Lung (tissue), 11 donors: ENCODE measurements at regions not wholly inside any gene's neighbourhood (a gene's known extent, or its start where the extent isn't known, plus 50 kb on each side); places are given as distances from the start of the nearest gene placed in this dataset.
"Not testable (repeated sequence)": the region's sequence is repeated elsewhere in the genome, so short reads cannot be mapped to it uniquely, and the experiment has no call there.

Experiments
- ATAC-seq: fragments of 200-7000 bp; cut with Tn5 transposase; one replicate; pipeline ENCODE4 v1.9.1; 2020; ENCODE audit warnings: moderate number of reproducible peaks; ENCODE audit not compliant: insufficient read depth, low FRiP score
- DNase-seq, 3 donors: peaks; one replicate each; pipeline ENCODE4 v3.0.0-alpha.2; 2013 to 2017
- H3K27ac ChIP-seq, 2 donors: one replicate each; pipeline ENCODE4 v1.5.1; 2013; ENCODE audit warnings: mild to moderate bottlenecking in 2 of 2, moderate library complexity in 2 of 2, control low read depth in 1 of 2, inconsistent platforms in 1 of 2, low read depth in 1 of 2, low read length in 1 of 2
- H3K27me3 ChIP-seq, 3 donors: one replicate each; pipeline ENCODE4 v1.5.1; 2013; ENCODE audit warnings: low read length in 2 of 3; ENCODE audit not compliant: control insufficient read depth in 3 of 3, insufficient read depth in 3 of 3
- H3K36me3 ChIP-seq, 4 donors: one replicate each; pipeline ENCODE4 v1.5.1; 2013; ENCODE audit warnings: low read length in 4 of 4, mild to moderate bottlenecking in 1 of 4, moderate library complexity in 1 of 4; ENCODE audit not compliant: control insufficient read depth in 4 of 4, insufficient read depth in 4 of 4
- H3K4me1 ChIP-seq, 5 donors: one replicate each; pipeline ENCODE4 v1.5.1; 2013; ENCODE audit warnings: low read length in 5 of 5, mild to moderate bottlenecking in 2 of 5, moderate library complexity in 1 of 5; ENCODE audit not compliant: control insufficient read depth in 5 of 5, insufficient read depth in 5 of 5
- H3K4me3 ChIP-seq: one replicate; pipeline ENCODE4 v1.5.1; 2013; ENCODE audit warnings: mild to moderate bottlenecking, control low read depth, moderate library complexity
- H3K9ac ChIP-seq, 2 donors: one replicate each; pipeline ENCODE4 v1.5.1; 2013; ENCODE audit warnings: low read length in 2 of 2, control low read depth in 1 of 2; ENCODE audit not compliant: insufficient read depth in 1 of 2
- H3K9me3 ChIP-seq, 4 donors: one replicate each; pipeline ENCODE4 v1.5.1; 2013; ENCODE audit warnings: low read length in 3 of 4, mild to moderate bottlenecking in 1 of 4, moderate library complexity in 1 of 4; ENCODE audit not compliant: control insufficient read depth in 4 of 4, insufficient read depth in 3 of 4
- WGBS, 2 donors: extraction: QIAGEN DNeasy Blood & Tissue Kit; methylation state at CpG; one replicate each; pipeline ENCODE4 v1.1.7; 2013; 5-methylcytosine and 5-hydroxymethylcytosine counted together
- TF ChIP-seq, protein P1 (sequence below): IDR thresholded peaks from 2 replicates; pipeline ENCODE4 v1.5.1; 2012; ENCODE audit warnings: mild to moderate bottlenecking; ENCODE audit errors: control extremely low read depth, extremely low read depth
- donor health status: control.
- donor health status: control.
- donor health status: Bipolar disorder and iron deficiency.
- donor health status: healthy.
- donor health status: DM: yes; HTN: yes; CAD: no.

DNA sequence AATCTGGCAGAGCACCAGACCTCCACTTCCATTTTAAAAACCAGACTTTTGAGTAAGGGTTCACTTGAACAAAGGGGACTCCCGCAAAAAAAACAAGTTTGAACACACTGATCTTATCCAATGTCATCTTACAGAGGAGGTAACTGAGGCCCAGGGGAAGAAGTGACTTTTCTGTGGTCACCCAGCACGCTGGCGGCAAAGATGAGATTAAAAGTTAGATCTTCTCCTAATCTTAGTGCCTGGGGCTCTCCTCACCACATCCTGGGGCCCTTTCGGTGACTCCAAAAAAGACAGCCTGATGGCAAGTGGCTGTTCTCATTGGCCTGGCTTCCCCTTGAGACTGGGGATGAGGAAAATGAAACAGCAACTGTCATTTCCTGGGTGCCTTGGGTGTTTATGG is 101.8 kb upstream of the ZNF98 start:
- ATAC-seq (no peak), DNase-seq (no peak)
- no peaks in the 10 kb centered on the region for H3K27me3 ChIP-seq
- no peaks in the 10 kb centered on the region for H3K4me1 ChIP-seq
- 88 to 91% methylated on average over 4 of the region's 4 CpGs for WGBS, 2 donors
- no peaks in the 10 kb centered on the region for H3K36me3 ChIP-seq
- no peak overlapping the region for H3K27ac ChIP-seq
- no peak overlapping the region for H3K4me3 ChIP-seq
- TF ChIP-seq, protein P1, sequence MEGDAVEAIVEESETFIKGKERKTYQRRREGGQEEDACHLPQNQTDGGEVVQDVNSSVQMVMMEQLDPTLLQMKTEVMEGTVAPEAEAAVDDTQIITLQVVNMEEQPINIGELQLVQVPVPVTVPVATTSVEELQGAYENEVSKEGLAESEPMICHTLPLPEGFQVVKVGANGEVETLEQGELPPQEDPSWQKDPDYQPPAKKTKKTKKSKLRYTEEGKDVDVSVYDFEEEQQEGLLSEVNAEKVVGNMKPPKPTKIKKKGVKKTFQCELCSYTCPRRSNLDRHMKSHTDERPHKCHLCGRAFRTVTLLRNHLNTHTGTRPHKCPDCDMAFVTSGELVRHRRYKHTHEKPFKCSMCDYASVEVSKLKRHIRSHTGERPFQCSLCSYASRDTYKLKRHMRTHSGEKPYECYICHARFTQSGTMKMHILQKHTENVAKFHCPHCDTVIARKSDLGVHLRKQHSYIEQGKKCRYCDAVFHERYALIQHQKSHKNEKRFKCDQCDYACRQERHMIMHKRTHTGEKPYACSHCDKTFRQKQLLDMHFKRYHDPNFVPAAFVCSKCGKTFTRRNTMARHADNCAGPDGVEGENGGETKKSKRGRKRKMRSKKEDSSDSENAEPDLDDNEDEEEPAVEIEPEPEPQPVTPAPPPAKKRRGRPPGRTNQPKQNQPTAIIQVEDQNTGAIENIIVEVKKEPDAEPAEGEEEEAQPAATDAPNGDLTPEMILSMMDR, result no peak
- no peak overlapping the region for H3K9ac ChIP-seq
- H3K9me3 ChIP-seq, result peaks cover 0 to 28% (median 9%) of the 10 kb centered on the region in 4 donors

DNA sequence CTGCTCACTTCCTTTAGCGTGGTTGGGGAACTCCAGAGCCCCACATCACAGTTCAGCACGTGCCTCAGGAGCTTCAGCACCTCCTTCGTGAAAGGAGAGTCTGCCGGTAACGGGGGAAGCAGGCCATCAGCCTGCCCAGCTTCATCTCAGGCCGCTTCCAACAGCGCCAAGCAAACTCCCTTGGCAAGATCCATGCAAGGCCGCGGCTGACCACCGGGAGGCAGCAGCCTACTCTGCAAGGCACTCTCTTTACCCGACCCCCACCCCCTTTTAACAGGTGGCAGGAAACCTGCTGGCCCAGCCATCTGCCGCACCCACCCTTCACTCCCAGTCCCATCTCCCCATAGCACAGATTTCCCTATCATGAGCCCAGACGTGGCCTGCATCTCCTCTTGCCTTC is 97.4 kb upstream of the ZNF98 start:
- not testable (repeated sequence) for H3K27me3 ChIP-seq, H3K4me1 ChIP-seq, H3K9ac ChIP-seq, H3K4me3 ChIP-seq, ATAC-seq, DNase-seq, H3K27ac ChIP-seq, H3K36me3 ChIP-seq
- H3K9me3 ChIP-seq, result peaks cover 0 to 52% (median 9%) of the 10 kb centered on the region in 4 donors
- WGBS, 2 donors, result 15 to 22% methylated on average over 13 of the region's 13 CpGs

DNA sequence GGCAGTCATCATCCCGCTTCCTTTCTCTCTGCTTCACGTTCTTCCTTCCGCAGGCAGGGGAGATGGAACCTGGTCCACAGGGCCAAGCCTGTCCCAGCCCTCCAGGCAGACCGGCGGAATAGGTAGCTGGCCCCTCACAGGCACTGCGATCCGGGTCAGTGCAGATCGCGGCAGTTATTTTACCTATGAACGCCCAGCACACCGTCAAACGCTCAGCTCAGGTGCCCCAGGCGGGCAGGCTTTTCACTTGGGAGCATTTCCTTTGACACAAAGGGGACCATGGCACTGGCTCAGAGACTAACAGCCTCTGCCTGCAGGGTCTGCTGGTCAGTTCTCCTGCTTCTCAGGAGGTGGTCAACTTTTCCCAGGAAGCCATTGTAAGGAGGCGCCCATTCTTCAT is 97.0 kb upstream of the ZNF98 start:
- H3K9ac ChIP-seq, result no peak overlapping the region
- DNase-seq (no peak), ATAC-seq (no peak)
- H3K27me3 ChIP-seq, result no peaks in the 10 kb centered on the region
- WGBS, 2 donors, result 89 to 94% methylated on average over 14 of the region's 14 CpGs
- TF ChIP-seq, protein P1, result no peak
- peaks cover 0 to 56% (median 8%) of the 10 kb centered on the region in 4 donors for H3K9me3 ChIP-seq
- no peak overlapping the region for H3K4me3 ChIP-seq
- no peak overlapping the region for H3K27ac ChIP-seq
- H3K4me1 ChIP-seq, result no peaks in the 10 kb centered on the region
- H3K36me3 ChIP-seq, result no peaks in the 10 kb centered on the region

DNA sequence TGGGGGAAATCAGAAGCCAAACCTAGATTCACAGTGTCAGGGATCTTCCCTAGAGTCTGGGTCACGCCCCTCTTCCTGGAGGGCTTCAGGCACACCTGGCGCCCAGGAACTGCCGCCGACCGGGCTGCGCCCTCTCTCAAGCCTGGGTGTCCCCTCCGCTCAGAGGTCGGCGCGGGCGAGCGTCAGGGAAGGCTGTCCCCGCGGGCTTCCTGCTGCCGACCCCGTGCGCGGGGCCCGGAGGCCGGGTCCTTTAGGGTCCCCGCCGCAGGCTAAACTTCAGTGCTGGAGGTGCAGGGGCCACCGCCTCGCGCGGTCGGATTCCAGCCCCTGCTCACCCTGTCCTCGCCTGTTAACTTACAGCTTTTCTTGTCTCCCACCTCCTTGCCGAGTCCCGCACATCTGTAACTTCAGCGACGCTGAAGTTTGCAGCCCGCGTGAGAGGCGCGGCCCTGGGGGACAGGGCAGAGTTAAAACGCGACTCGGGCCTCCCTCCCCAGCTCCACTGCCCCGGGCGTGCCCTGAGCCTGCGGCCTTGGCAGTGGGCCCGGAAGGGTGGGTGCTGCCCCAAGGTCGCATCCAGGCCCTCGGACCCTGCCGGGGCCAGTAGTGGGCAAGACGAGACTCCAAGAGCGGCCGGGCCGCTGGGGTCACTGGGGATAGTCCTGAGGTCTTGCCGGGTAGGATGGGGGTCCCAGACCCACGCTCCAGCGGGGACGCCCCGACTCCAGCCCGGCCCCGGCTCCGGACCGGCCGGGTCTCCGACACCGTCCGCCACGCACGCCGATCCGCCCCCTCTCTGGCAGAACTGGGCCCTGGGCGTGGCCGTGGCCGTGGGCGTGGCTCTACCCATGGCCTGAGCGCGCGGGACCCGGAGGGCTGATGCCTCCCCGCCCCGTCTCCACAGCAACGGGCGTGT is 95.6 kb upstream of the ZNF98 start:
- H3K27me3 ChIP-seq, result no peaks in the 10 kb centered on the region
- H3K36me3 ChIP-seq, result no peaks in the 10 kb centered on the region
- H3K9me3 ChIP-seq, result peaks cover 0 to 64% (median 8%) of the 10 kb centered on the region in 4 donors
- TF ChIP-seq, protein P1, result no peak
- no peak for ATAC-seq
- no peak overlapping the region for H3K9ac ChIP-seq
- H3K4me3 ChIP-seq, result no peak overlapping the region
- H3K4me1 ChIP-seq, result no peaks in the 10 kb centered on the region
- WGBS, 2 donors, result 51 to 59% methylated on average over 70 to 79 of the region's 79 CpGs
- DNase-seq, result no peak
- no peak overlapping the region for H3K27ac ChIP-seq
